Epithelial cell of proximal tubule (primary cell): ENCODE measurements at regions not wholly inside any gene's neighbourhood (a gene's known extent, or its start where the extent isn't known, plus 50 kb on each side); places are given as distances from the start of the nearest gene placed in this dataset.

Experiments used
- DNase-seq: peaks from one replicate; pipeline ENCODE4 v3.0.0-alpha.2; 2011; ENCODE audit warnings: low read depth
- H3K4me3 ChIP-seq: 2 replicates; pipeline ENCODE4 v1.5.1; 2011; ENCODE audit warnings: low read depth, mild to moderate bottlenecking, low read length
- TF ChIP-seq, protein P1 (sequence below): conservative IDR thresholded peaks from 2 replicates; pipeline ENCODE4 v1.5.1; 2012; ENCODE audit warnings: low read depth, mild to moderate bottlenecking, low read length

DNA sequence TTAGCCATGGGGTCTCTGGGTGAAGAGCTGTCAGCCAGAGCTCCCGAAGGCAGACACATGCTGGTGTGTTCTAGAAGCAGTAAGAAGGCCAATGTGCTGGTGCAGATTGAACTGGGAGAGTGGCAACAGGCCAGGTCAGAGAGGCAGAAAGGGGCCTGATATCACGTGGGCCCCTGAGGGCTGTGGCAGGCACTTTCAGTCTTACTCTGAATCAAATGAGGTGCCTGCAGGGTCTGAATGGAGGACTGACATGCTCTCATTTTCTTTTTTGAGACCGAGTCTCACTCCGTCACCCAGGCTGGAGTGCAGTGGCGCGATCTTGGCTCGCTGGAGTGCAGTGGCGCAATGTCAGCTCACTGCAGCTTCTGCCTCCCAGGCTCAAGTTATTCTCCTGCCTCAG, 293.8 kb downstream of the ABCC12 start:
- DNase-seq: no peak
- TF ChIP-seq, protein P1, sequence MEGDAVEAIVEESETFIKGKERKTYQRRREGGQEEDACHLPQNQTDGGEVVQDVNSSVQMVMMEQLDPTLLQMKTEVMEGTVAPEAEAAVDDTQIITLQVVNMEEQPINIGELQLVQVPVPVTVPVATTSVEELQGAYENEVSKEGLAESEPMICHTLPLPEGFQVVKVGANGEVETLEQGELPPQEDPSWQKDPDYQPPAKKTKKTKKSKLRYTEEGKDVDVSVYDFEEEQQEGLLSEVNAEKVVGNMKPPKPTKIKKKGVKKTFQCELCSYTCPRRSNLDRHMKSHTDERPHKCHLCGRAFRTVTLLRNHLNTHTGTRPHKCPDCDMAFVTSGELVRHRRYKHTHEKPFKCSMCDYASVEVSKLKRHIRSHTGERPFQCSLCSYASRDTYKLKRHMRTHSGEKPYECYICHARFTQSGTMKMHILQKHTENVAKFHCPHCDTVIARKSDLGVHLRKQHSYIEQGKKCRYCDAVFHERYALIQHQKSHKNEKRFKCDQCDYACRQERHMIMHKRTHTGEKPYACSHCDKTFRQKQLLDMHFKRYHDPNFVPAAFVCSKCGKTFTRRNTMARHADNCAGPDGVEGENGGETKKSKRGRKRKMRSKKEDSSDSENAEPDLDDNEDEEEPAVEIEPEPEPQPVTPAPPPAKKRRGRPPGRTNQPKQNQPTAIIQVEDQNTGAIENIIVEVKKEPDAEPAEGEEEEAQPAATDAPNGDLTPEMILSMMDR: no peak
- no peak overlapping the region for H3K4me3 ChIP-seq

DNA sequence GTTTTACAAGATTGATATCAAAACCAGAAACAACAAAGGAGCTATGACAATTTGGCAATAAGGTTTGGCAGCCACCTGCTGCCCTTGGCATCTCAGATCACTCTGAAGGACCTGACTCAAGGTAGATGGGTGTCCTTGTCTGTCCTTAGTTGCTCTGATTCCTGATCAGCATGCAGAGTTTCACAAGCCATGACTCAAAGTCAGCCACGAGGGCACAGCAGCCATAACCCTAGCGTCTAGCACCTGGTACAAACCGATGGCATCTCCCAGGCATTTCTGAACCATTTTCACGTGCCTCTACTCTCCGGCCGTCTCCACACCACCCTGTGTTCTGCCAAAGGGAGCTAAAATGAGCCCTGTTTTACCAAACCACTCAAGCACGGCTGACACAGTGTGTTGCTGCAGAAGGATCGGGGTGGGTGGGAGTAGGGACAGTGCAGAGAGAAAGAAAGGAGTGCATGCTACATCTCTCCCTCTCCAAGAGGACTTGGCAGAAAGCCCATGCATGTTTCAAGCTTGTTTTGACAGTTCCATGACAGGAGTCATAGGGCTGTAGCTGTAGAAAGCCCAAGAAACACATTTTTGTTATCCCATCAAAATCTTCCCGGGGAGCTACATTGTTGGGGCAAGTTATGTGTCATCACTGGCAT, 297.3 kb downstream of the ABCC12 start:
- no peak overlapping the region for H3K4me3 ChIP-seq
- TF ChIP-seq, protein P1: no peak
- DNase-seq: no peak

DNA sequence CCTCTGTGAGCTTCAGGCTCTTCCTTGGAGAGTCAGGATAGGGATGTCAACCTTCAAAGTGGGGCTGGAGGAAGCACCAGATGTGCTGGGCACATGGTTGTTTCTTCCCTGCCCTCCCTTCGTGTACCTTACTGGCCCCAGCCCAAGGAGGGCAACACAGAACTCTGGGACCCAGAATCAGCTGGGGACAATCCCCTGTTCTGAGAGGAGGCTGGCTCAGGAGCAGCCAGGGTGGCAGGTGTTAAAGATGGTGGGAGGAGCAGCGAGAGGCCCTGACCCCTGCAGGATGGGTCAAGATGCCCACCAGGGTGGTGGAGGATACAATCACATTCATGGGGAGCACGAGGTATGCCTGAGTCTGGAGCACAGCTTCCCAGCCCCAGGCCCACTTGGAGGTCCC, 300.4 kb downstream of the ABCC12 start:
- no peak for DNase-seq
- TF ChIP-seq, protein P1: no peak

DNA sequence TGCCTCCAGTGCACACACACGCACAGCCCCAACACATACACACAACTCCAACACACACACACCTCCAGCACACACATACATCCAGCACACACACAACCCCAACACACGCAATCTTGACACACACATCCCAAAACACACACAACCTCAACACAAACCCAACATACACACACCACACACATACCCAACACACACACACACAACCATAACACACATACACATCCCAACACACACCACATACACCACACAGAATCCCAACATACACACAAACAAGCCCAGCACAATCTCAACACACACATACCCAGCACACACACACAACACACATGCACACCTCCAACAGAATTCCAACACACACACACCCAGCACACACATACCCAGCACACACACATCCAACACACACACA, 301.1 kb downstream of the ABCC12 start:
- TF ChIP-seq, protein P1: no peak
- H3K4me3 ChIP-seq: no peak overlapping the region
- DNase-seq: no peak

More for the DNA sequence above, 300.4 kb downstream of the ABCC12 start:
- no peak overlapping the region for H3K4me3 ChIP-seq

DNA sequence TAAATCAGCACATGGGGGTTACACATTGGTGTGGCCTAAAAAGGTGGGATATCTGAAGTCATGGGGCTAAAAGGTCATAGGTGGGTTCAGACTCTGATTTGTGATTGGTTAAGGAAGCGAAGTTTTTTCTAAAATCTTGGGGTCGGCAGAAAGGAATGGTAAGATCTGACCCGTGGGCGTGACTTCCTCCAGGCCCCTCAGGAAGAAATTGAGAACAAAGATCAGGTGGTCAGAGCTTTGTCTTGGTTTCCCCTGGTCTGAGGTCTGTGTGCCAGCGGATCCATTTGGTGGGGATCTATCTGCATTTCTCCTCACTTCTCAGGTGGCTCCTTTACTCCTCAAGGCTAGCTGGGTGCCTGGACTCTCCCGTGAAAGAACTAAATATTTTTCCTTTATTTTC, 302.8 kb downstream of the ABCC12 start:
- H3K4me3 ChIP-seq: no peak overlapping the region
- DNase-seq: no peak
- TF ChIP-seq, protein P1: no peak

DNA sequence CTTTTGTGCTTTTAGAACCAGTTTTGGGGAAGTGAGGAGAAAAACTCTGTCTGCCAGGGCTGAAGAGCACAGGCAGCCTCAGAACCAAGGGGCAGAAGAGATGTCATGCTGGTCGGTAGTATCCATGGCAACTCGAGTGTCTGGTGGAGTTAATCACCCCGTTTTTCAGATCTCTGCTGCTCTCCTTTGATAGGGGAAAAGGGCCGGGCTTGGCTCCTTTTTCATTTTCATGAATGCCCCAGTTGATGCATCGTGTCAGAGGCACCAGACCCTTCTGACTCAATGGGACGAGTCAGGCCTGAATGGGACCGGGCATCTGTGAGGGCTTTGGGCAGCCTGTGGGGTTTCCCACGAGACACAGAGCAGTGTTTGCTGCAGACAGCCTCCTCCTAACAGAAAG, 304.6 kb downstream of the ABCC12 start:
- TF ChIP-seq, protein P1: no peak
- DNase-seq: no peak
- H3K4me3 ChIP-seq: no peak overlapping the region

DNA sequence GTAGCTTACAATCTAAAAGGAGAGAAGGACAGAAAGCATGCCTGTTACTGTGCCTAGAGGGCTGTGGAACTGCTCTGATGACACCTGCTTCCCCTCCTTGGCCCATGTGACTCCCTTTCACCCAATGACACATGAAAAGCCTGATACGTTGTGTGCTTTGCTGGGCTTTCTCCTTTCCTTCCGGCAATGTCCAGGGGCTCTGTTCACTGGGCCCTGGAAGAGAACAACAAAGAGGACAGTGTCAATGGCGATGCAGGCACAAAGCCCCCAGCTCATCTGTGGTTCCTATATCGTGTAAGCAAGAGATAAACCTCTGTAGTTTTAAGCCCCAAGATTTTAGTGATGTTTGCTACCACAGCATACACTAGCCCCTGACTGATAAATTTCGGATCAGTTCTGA, 306.1 kb downstream of the ABCC12 start:
- DNase-seq: no peak
- H3K4me3 ChIP-seq: no peak overlapping the region
- TF ChIP-seq, protein P1: no peak
